ENCODE measurements at regions not wholly inside any gene's neighbourhood (a gene's known extent, or its start where the extent isn't known, plus 50 kb on each side); places are given as distances from the start of the nearest gene placed in this dataset.
"Not testable (repeated sequence)": the region's sequence is repeated elsewhere in the genome, so short reads cannot be mapped to it uniquely, and the experiment has no call there.

DNA sequence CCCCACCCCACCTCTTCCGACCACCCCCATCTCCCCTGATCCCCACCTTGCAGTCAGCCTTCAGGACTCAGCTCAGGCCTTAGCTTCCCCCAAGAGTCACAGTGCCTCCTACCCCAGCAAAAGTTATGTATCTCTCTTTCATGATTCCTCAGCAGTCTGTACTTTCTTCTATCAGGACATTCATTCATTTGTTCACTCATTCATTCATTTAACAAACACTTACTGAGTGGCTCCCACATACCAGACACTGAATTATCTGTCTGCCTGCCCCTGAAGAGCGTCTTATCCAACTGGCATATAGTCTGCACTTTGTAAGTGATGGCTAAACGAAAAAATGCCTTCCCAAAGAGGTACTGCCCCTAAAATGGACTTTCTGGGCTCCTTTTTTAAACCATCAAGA lies 114.4 kb upstream of the SLC35F3 start:
- DNase-seq (ENCODE audit: low read depth), result no peak

GRCh38 chr1:233790662-233791371 lies 113.7 kb upstream of the SLC35F3 start:
- peak; percentile 51 for DNase-seq (ENCODE audit: low read depth)

DNA sequence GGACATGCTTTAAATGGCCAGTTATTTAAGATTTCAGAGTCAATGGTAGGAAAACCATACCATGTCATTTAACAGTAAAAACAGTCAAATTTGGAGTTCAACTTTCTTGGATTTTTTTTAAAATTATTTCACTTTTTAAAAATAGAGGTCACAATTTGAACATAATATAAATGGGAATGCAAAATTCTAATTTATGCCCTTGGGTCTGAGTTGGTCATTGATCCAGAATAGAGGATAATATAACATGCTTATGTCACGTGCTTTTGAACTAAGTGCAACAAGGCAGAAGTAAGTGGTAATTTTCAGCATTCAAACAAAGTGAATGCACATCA lies 113.1 kb upstream of the SLC35F3 start:
- no peak for DNase-seq (ENCODE audit: low read depth)

DNA sequence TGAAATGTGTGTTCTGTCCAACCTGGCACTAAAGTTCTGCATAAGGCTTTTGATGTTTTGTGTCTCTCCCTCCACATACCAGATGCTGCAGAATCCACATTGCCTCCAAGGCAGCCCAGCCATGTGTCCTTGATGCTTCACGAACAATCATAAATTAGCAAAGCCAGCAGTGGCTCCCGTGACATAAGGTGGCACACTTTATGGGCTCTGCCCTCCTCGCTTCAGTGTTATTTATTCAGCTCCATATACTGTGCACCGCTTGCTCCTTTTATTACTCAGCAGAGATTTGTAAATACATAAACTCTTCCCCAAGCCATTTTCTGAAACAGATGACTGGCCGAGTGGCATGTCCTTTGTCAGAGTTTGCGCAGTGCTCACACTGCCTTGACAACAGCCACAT lies 112.8 kb upstream of the SLC35F3 start:
- no peak for DNase-seq (ENCODE audit: low read depth)

- DNase-seq (ENCODE audit: low read depth), result no peak
These were observed 109.6 kb upstream of the SLC35F3 start for GRCh38 chr1:233794863-233795262.

DNA sequence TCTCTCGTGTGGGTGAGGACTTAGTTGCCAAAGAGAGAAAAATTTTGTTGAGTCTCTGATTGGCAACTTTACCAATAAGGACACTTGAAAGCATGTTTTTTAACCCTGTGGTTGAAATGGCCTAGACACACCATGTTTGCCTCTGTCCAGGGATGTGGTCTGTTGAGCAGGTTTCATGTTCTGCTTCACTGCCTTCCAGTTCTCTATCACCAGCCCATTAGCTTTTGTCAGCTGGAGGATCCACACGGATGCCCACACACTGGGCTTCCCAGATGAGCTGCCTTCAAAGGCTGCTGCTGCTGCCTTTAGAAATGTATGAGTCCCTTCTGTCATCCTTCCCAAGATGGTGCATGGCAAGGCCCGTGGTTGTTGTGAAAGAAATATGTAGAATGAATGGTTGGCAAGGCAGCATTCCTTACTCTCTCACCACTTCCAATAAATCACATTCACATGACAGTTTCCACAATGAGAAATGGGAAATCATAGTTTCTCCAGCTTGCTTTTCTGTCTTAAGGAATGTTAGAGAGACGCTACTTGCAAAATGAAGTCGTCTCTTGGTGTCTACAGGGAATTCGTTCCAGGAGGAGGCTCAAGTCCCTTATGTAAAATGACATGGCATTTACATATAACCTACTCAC lies 108.2 kb upstream of the SLC35F3 start:
- DNase-seq (ENCODE audit: low read depth), result no peak

DNA sequence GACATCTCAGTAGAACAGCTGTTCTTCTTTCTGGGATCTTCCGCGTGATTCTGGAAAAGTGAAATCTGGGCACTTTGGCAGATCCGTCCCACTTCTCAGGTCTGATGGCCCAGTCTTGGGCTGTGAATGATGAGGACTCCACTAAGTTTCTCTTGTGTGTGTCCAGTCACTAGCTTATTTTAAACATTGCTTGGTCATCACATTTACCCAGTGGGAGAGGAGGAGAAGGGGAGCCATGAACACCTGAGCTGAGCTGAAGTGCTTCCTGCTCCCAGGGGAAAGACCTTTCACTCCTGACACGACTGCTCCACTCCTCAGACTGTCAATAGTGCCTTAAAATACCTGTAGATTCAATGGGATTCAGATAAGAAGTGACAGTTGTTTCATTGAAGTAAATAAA lies 101.9 kb upstream of the SLC35F3 start:
- DNase-seq (ENCODE audit: low read depth), result no peak

GRCh38 chr1:233805786-233806185 lies 98.7 kb upstream of the SLC35F3 start:
- DNase-seq (ENCODE audit: low read depth), result no peak

DNA sequence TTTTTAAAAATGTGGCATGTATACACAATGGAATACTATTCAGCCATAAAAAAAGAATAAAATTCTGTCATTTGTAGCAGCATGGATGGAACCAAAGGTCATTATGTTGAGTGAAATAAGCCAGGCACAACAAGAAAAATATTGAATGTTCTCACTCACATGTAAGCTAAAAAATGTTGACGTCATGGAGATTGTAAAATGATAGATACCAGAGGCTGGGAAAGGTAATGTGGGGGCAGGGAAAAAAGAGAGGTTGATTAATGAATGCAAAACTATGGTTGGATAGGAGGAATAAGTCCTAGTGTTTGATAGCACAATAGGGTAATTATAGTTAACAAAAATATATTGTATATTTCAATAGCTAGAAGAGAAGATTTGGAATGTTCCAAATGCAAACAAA lies 89.1 kb upstream of the SLC35F3 start:
- no peak for DNase-seq (ENCODE audit: low read depth)

- DNase-seq (ENCODE audit: low read depth), result no peak
These were observed 88.6 kb upstream of the SLC35F3 start for GRCh38 chr1:233815865-233816264.

GRCh38 chr1:233816348-233816747 lies 88.1 kb upstream of the SLC35F3 start:
- DNase-seq (ENCODE audit: low read depth), result no peak

DNA sequence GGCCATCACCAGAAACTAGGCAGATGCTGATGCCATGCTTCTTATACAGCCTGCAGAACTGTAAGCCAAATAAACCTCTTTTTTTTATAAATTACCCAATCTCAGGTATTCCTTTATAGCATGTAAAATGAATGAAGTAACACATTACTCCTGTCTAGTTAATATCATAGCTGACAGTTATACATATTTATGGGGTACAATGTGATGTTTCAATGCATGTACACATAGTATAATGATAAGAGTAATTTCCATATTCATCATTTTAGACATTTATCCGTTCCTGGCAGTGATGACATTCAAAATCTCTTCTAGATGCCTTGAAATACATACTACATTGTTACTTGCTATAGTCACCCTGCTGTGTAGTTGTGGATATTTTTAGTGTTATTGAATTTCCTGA lies 85.4 kb upstream of the SLC35F3 start:
- DNase-seq (ENCODE audit: low read depth), result no peak

DNA sequence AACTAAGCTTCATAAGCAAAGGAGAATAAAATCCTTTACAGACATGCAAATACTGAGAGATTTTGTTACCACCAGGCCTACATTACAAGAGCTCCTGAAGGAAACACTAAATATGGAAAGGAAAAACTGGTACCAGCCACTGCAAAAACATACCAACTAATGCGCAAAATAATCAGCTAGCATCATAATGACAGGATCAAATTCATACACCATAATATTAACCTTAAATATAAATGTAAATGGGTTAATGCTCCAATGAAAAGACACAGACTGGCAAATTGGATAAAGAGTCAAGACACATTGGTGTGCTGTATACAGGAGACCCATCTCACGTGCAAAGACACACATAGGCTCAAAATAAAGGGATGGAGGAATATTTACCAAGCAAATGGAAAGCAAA lies 80.3 kb upstream of the SLC35F3 start:
- DNase-seq (ENCODE audit: low read depth), result not testable (repeated sequence)

DNA sequence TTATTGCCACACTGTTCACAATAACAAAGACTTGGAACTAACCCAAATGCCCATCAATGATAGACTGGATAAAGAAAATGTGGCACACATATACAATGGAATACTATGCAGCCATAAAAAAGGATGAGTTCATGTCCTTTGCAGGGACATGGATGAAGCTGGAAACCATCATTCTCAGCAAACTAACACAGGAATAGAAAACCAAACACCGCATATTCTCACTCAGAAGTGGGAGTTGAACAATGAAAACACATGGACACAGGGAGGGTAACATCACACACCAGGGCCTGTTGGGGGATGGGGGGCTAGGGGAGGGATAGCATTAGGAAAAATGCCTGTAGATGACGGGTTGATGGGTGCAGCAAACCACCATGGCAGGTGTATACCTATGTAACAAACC lies 76.5 kb upstream of the SLC35F3 start:
- DNase-seq (ENCODE audit: low read depth), result not testable (repeated sequence)

GRCh38 chr1:233828480-233828879 lies 76.0 kb upstream of the SLC35F3 start:
- no peak for DNase-seq (ENCODE audit: low read depth)

DNA sequence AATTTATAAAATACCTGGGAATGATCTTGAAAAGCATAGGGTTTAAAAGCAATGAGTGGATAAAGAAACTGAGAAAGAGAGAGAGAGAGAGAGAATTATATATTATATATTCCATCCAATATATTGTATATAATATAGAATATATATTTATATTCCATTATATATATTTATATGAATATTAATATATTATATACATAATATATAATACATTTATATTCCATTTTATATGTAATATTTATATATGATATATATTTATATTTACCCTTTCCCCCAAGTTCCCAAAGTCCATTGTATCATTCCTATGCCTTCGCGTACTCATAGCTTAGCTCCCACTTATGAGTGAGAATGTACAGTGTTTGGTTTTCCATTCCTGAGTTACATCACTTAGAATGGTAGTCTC lies 69.9 kb upstream of the SLC35F3 start:
- no peak for DNase-seq (ENCODE audit: low read depth)

DNA sequence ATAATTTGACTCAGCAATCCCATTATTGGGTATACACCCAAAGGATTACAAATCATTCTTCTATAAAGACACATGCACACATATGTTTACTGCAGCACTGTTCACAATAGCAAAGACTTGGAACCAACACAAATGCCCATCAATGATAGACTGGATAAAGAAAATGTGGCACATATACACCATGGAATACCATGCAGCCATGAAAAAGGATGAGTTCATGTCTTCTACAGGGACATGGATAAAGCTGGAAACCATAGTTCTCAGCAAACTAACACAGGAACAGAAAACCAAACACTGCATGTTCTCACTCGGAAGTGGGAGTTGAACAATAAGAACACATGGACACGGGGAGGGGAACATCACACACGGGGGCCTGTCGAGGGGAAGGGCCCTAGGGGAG lies 66.3 kb upstream of the SLC35F3 start:
- DNase-seq (ENCODE audit: low read depth), result not testable (repeated sequence)

- DNase-seq (ENCODE audit: low read depth), result no peak
These were observed 60.8 kb upstream of the SLC35F3 start for GRCh38 chr1:233843525-233844204.

DNA sequence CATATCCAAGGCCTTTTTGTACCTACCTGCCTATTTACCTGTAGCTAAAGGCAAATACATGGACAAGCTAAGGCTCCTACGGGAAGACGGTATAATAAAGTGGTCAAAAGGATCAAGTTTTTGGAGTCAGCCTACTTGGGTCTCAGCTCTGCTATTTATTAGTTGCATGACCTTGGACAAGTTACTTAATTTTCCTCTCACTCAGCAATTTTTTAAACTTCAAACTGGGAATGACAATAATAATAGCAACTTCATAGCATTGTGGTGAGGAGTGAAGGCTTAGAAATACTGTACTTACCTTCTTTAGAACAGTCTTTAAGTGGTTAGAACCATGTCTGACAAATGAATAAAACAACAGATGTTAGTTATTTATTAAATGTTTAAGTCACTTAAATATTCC lies 60.2 kb upstream of the SLC35F3 start:
- DNase-seq (ENCODE audit: low read depth), result no peak

- DNase-seq (ENCODE audit: low read depth), result no peak
These were observed 59.8 kb upstream of the SLC35F3 start for GRCh38 chr1:233844692-233845091.

Measured in fibroblast of the conjunctiva (primary cell).